PC-9 (cell line): ENCODE measurements at regions not wholly inside any gene's neighbourhood (a gene's known extent, or its start where the extent isn't known, plus 50 kb on each side); places are given as distances from the start of the nearest gene placed in this dataset.

Source experiments
- BruUV-seq: library from RNA; stranded (reverse); fragments of 400-500 nt; replicated peaks from 2 replicates; lab custom pipeline; 2021; lab: Mats Ljungman, UMichigan
- CTCF ChIA-PET: fragments of 300-600 bp; sonication (Branson Sonifier 250); formaldehyde crosslinking; loops from one replicate; lab custom pipeline; 2022; ENCODE audit warnings: antibody characterized with exemption; lab: Charles Lee
- POLR2A ChIA-PET: fragments of 300-600 bp; sonication (Branson Sonifier 250); formaldehyde crosslinking; loops from one replicate; lab custom pipeline; 2022; ENCODE audit warnings: antibody characterized with exemption; ENCODE audit not compliant: unreplicated experiment; lab: Charles Lee
- DNase-seq, 2 experiments: peaks; one replicate each; pipeline versions ENCODE4 v3.0.0 to v3.0.0-alpha.2; 2015 to 2022; ENCODE audit warnings: mixed read lengths in 1 of 2
- H2AFZ ChIP-seq: fragments of 200-600 bp; sonication (generic); 2 replicates; pipeline ENCODE4 v1.8.1; 2017; ENCODE audit warnings: antibody characterized with exemption
- H3F3A ChIP-seq: fragments of 200-600 bp; sonication (generic); 2 replicates; pipeline ENCODE4 v1.8.1; 2017; ENCODE audit warnings: antibody characterized with exemption, mild to moderate bottlenecking, low read depth; ENCODE audit not compliant: insufficient read depth
- H3K27ac ChIP-seq: fragments of 200-600 bp; sonication (generic); 2 replicates; pipeline ENCODE4 v1.6.1; 2016; ENCODE audit warnings: mixed run types
- H3K27me3 ChIP-seq: fragments of 200-600 bp; sonication (generic); 2 replicates; pipeline ENCODE4 v1.6.1; 2016; ENCODE audit warnings: low read depth, mixed run types; ENCODE audit not compliant: insufficient read depth
- H3K36me3 ChIP-seq: fragments of 200-600 bp; sonication (generic); 2 replicates; pipeline ENCODE4 v1.6.1; 2016; ENCODE audit warnings: low read depth, mixed run types
- H3K4me1 ChIP-seq: fragments of 200-600 bp; sonication (generic); replicated peaks from 2 replicates; pipeline ENCODE4 v1.6.1; 2016; ENCODE audit warnings: mixed run types; ENCODE audit not compliant: insufficient read depth
- H3K4me2 ChIP-seq: fragments of 200-600 bp; sonication (generic); 2 replicates; pipeline ENCODE4 v1.6.1; 2017; ENCODE audit warnings: mixed run types
- H3K4me3 ChIP-seq: fragments of 200-600 bp; sonication (generic); 2 replicates; pipeline ENCODE4 v1.6.1; 2016; ENCODE audit warnings: mixed run types
- H3K79me2 ChIP-seq: fragments of 200-600 bp; sonication (generic); 2 replicates; pipeline ENCODE4 v1.6.1; 2017; ENCODE audit warnings: low read depth, mixed run types
- H3K9me2 ChIP-seq: fragments of 200-600 bp; sonication (generic); 2 replicates; pipeline ENCODE4 v1.8.1; 2017; ENCODE audit warnings: mild to moderate bottlenecking; ENCODE audit not compliant: insufficient read depth
- H3K9me3 ChIP-seq: fragments of 200-600 bp; sonication (generic); 2 replicates; pipeline ENCODE4 v1.8.1; 2016; ENCODE audit warnings: low read depth; ENCODE audit not compliant: insufficient read depth
- H4K20me1 ChIP-seq: fragments of 200-600 bp; sonication (generic); 2 replicates; pipeline ENCODE4 v1.8.1; 2017; ENCODE audit not compliant: insufficient read depth
- EZH2 ChIP-seq: fragments of 200-600 bp; sonication (generic); IDR thresholded peaks from 2 replicates; pipeline ENCODE4 v1.8.0; 2017; ENCODE audit warnings: antibody characterized with exemption, low read depth
- intact Hi-C: fragments of 100-400 bp; cut with micrococcal nuclease; formaldehyde crosslinking; loops from one replicate; pipeline ENCODE4 v1.10.0; 2022; ENCODE audit not compliant: unreplicated experiment
- TF ChIP-seq, protein P1 (sequence below): fragments of 200-600 bp; sonication (generic); conservative IDR thresholded peaks from 2 replicates; pipeline ENCODE4 v1.6.1; 2017; ENCODE audit warnings: mixed run types, antibody characterized with exemption, mild to moderate bottlenecking, moderate library complexity

DNA sequence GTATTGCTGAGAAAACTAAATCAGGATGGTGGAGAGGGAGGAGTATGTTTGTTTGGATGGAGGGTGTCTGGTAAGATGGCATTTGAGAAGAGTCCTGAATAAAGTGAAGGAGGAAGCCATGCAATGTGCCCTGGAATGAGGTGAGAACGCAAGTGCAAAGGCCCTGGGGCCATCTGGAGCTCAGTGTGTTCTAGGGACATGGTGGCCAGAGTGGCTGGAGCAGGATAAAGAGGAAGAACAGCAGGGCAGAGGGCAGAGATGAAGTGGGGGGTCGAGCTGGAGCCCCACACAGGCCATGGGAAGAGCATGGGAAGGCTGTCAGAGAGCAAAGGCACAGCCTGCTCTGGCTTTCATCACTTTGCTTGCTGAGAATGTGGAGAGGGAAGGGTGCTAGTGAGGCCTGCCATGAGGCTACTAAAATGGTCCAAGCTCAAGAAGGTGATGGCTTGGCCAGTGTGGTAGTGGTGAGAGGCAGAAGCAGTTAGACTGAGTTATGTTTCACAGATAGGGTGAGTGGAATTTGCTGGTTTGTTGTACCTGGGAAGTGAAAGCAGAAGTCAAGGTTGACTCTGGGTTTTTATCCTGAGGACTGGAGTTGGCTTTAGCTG lies 234.1 kb downstream of the FOXL1 start:
- POLR2A ChIA-PET, result no interaction called here
- H3K27me3 ChIP-seq, result peaks cover 92% of the 10 kb centered on the region
- no peaks in the 10 kb centered on the region for H3K4me1 ChIP-seq

GRCh38 chr16:86814256-86814655 lies 235.9 kb downstream of the FOXL1 start:
- intact Hi-C loops, result no loop called here
- no peaks in the 10 kb centered on the region for H3K4me1 ChIP-seq
- no peak overlapping the region for H3K27ac ChIP-seq
- no peak for DNase-seq
- H3K79me2 ChIP-seq, result no peaks in the 10 kb centered on the region
- H4K20me1 ChIP-seq, result no peaks in the 10 kb centered on the region
- H3K4me3 ChIP-seq, result no peak overlapping the region
- no peaks in the 10 kb centered on the region for H3K36me3 ChIP-seq
- no peaks in the 10 kb centered on the region for H3K9me3 ChIP-seq
- ChIA-PET CTCF (no interaction called here), POLR2A (no interaction called here)
- no peak overlapping the region for H3K4me2 ChIP-seq
- H2AFZ ChIP-seq, result no peak overlapping the region
- H3K9me2 ChIP-seq, result no peaks in the 10 kb centered on the region
- peaks cover 93% of the 10 kb centered on the region for H3K27me3 ChIP-seq
- H3F3A ChIP-seq, result no peaks in the 10 kb centered on the region
- BruUV-seq, result no TSS peak
- TF ChIP-seq, protein P1, sequence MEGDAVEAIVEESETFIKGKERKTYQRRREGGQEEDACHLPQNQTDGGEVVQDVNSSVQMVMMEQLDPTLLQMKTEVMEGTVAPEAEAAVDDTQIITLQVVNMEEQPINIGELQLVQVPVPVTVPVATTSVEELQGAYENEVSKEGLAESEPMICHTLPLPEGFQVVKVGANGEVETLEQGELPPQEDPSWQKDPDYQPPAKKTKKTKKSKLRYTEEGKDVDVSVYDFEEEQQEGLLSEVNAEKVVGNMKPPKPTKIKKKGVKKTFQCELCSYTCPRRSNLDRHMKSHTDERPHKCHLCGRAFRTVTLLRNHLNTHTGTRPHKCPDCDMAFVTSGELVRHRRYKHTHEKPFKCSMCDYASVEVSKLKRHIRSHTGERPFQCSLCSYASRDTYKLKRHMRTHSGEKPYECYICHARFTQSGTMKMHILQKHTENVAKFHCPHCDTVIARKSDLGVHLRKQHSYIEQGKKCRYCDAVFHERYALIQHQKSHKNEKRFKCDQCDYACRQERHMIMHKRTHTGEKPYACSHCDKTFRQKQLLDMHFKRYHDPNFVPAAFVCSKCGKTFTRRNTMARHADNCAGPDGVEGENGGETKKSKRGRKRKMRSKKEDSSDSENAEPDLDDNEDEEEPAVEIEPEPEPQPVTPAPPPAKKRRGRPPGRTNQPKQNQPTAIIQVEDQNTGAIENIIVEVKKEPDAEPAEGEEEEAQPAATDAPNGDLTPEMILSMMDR, result no peak
- TF ChIP-seq EZH2, result no peak

More for the DNA sequence above, 234.1 kb downstream of the FOXL1 start:
- BruUV-seq, result no TSS peak
- TF ChIP-seq EZH2, result no peak
- TF ChIP-seq, protein P1, result no peak
- H3K4me3 ChIP-seq, result no peak overlapping the region
- H3K9me2 ChIP-seq, result no peaks in the 10 kb centered on the region
- H3K79me2 ChIP-seq, result no peaks in the 10 kb centered on the region
- H3K36me3 ChIP-seq, result no peaks in the 10 kb centered on the region
- no peak overlapping the region for H3K27ac ChIP-seq
- no peaks in the 10 kb centered on the region for H3K9me3 ChIP-seq
- intact Hi-C loops, result no loop called here
- no peak overlapping the region for H2AFZ ChIP-seq
- DNase-seq, result no peak
- no peak overlapping the region for H3K4me2 ChIP-seq
- no peaks in the 10 kb centered on the region for H3F3A ChIP-seq
- H4K20me1 ChIP-seq, result no peaks in the 10 kb centered on the region
- CTCF ChIA-PET, result no interaction called here

GRCh38 chr16:86816930-86817625 lies 238.7 kb downstream of the FOXL1 start:
- intact Hi-C loops, result no loop called here
- Histone ChIP-seq H3K9me2 (no peaks in the 10 kb centered on the region), H3K4me1 (no peaks in the 10 kb centered on the region), H3K4me3 (no peak overlapping the region), H3F3A (no peaks in the 10 kb centered on the region), H3K79me2 (no peaks in the 10 kb centered on the region), H3K4me2 (no peak overlapping the region), H3K27me3 (peaks cover 72% of the 10 kb centered on the region), H4K20me1 (no peaks in the 10 kb centered on the region), H2AFZ (no peak overlapping the region), H3K27ac (no peak overlapping the region), H3K9me3 (no peaks in the 10 kb centered on the region), H3K36me3 (no peaks in the 10 kb centered on the region)
- BruUV-seq, result no TSS peak
- no peak for DNase-seq
- TF ChIP-seq, protein P1, result no peak
- TF ChIP-seq EZH2, result no peak
- ChIA-PET CTCF (no interaction called here), POLR2A (no interaction called here)
